ENCODE measurements at regions not wholly inside any gene's neighbourhood (a gene's known extent, or its start where the extent isn't known, plus 50 kb on each side); places are given as distances from the start of the nearest gene placed in this dataset.

DNA sequence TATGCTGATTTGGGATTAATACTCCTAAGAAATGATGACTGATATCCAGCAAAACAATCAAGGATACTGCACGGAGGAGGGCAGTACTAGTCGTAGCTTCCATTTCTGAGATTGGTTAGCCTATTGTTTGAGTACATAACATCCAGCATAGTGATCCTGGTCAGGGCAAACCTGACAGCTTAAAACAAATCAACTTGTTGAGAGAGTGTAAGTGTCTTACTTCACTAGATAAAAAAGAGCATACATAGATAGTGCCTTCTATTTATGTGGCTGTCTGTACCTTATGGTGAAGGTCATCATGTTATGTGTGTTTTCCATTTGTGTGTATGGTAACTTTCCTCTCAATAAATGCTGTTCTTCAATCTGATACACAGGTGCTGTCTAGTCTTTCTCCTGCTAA lies 228.4 kb downstream of the PTGER3 start (continued):
- TF ChIP-seq PRMT5 (CRISPR knock-in tag; IDR thresholded peaks at IDR 0.05) (no peak), ETV1 (tag; conservative IDR thresholded peaks at IDR 0.05; ENCODE audit: low read depth) (no peak), KLF1 (tag; IDR thresholded peaks at IDR 0.05) (no peak), RBM22 (IDR thresholded peaks at IDR 0.05; ENCODE audit: low read depth, low read length, poor library complexity, severe bottlenecking) (no peak)
- TF ChIP-seq, protein P1, sequence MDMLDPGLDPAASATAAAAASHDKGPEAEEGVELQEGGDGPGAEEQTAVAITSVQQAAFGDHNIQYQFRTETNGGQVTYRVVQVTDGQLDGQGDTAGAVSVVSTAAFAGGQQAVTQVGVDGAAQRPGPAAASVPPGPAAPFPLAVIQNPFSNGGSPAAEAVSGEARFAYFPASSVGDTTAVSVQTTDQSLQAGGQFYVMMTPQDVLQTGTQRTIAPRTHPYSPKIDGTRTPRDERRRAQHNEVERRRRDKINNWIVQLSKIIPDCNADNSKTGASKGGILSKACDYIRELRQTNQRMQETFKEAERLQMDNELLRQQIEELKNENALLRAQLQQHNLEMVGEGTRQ (CRISPR knock-in tag; IDR thresholded peaks at IDR 0.05), result no peak

GRCh38 chr1:70819785-70820184 lies 227.8 kb downstream of the PTGER3 start:
- no TSS peak for BruUV-seq (replicated peaks)
- in situ Hi-C loops (cut with MboI), result no loop called here
- DNase-seq (ENCODE audit: extremely low read depth in 1 of 4, low spot score in 3 of 4), result no peak
- no peaks in the 10 kb centered on the region for H3K27me3 ChIP-seq (ENCODE audit: control insufficient read depth in 2 of 2, insufficient read depth in 2 of 2, low read length in 2 of 2)
- H3K4me2 ChIP-seq (ENCODE audit: insufficient read depth, low read length), result no peak overlapping the region
- intact Hi-C loops (cut with micrococcal nuclease), result no loop called here
- H3K36me3 ChIP-seq (ENCODE audit: control insufficient read depth, insufficient read depth, low read length), result no peaks in the 10 kb centered on the region
- H3K9me3 ChIP-seq (replicated peaks; ENCODE audit: control insufficient read depth, insufficient read depth, low read depth, low read length), result no peaks in the 10 kb centered on the region
- no peak for FAIRE-seq
- POLR2A ChIA-PET, result no interaction called here
- no peaks in the 10 kb centered on the region for H4K20me1 ChIP-seq (replicated peaks; ENCODE audit: control insufficient read depth, insufficient read depth, low read length)
- no peak overlapping the region for H2AFZ ChIP-seq (ENCODE audit: low read depth, low read length)
- no peaks in the 10 kb centered on the region for H3K79me2 ChIP-seq (ENCODE audit: control insufficient read depth, insufficient read depth, low read length)
- H3K9me1 ChIP-seq (ENCODE audit: control insufficient read depth, insufficient read depth, low read length), result no peaks in the 10 kb centered on the region
- CTCF ChIA-PET (ENCODE audit: low intra/inter-chr PET ratio), result no interaction called here
- no peaks in the 10 kb centered on the region for H3K4me1 ChIP-seq (replicated peaks in 1 of 2; ENCODE audit: control insufficient read depth in 2 of 2, insufficient read depth in 2 of 2, low read length in 2 of 2)
- H3K9ac ChIP-seq (ENCODE audit: insufficient read depth in 1 of 2, low read depth in 2 of 2, low read length in 2 of 2), result no peak overlapping the region
- H3K4me3 ChIP-seq, result no peak overlapping the region
- no peak for ATAC-seq
- no peak overlapping the region for H3K27ac ChIP-seq (ENCODE audit: extremely low read depth, low read depth, low read length)
- TF ChIP-seq, protein P2, sequence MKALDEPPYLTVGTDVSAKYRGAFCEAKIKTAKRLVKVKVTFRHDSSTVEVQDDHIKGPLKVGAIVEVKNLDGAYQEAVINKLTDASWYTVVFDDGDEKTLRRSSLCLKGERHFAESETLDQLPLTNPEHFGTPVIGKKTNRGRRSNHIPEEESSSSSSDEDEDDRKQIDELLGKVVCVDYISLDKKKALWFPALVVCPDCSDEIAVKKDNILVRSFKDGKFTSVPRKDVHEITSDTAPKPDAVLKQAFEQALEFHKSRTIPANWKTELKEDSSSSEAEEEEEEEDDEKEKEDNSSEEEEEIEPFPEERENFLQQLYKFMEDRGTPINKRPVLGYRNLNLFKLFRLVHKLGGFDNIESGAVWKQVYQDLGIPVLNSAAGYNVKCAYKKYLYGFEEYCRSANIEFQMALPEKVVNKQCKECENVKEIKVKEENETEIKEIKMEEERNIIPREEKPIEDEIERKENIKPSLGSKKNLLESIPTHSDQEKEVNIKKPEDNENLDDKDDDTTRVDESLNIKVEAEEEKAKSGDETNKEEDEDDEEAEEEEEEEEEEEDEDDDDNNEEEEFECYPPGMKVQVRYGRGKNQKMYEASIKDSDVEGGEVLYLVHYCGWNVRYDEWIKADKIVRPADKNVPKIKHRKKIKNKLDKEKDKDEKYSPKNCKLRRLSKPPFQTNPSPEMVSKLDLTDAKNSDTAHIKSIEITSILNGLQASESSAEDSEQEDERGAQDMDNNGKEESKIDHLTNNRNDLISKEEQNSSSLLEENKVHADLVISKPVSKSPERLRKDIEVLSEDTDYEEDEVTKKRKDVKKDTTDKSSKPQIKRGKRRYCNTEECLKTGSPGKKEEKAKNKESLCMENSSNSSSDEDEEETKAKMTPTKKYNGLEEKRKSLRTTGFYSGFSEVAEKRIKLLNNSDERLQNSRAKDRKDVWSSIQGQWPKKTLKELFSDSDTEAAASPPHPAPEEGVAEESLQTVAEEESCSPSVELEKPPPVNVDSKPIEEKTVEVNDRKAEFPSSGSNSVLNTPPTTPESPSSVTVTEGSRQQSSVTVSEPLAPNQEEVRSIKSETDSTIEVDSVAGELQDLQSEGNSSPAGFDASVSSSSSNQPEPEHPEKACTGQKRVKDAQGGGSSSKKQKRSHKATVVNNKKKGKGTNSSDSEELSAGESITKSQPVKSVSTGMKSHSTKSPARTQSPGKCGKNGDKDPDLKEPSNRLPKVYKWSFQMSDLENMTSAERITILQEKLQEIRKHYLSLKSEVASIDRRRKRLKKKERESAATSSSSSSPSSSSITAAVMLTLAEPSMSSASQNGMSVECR (CRISPR knock-in tag; IDR thresholded peaks at IDR 0.05), result no peak
- TF ChIP-seq TEAD1 (CRISPR knock-in tag; IDR thresholded peaks at IDR 0.05) (no peak), SAFB (IDR thresholded peaks at IDR 0.05; ENCODE audit: borderline replicate concordance, low read depth, low read length) (no peak), ZKSCAN8 (CRISPR knock-in tag; IDR thresholded peaks at IDR 0.05) (no peak), POLR2G (IDR thresholded peaks at IDR 0.05; ENCODE audit: low read depth, low read length) (no peak), KLF6 (CRISPR knock-in tag; IDR thresholded peaks at IDR 0.05; ENCODE audit: borderline replicate concordance) (no peak), VEZF1 (CRISPR knock-in tag; IDR thresholded peaks at IDR 0.05) (no peak), BACH1 (tag; IDR thresholded peaks at IDR 0.05) (no peak), SUPT5H (IDR thresholded peaks at IDR 0.05) (no peak), ZNF324 (CRISPR knock-in tag; IDR thresholded peaks at IDR 0.05) (no peak), MYBL2 (IDR thresholded peaks at IDR 0.05; ENCODE audit: low read depth) (no peak), MYBL2 (CRISPR knock-in tag; IDR thresholded peaks at IDR 0.05; ENCODE audit: borderline replicate concordance) (no peak)

All from K562 (cell line).